Thymus (tissue), 11 donors: ENCODE measurements at regions not wholly inside any gene's neighbourhood (a gene's known extent, or its start where the extent isn't known, plus 50 kb on each side); places are given as distances from the start of the nearest gene placed in this dataset.
"Not testable (repeated sequence)": the region's sequence is repeated elsewhere in the genome, so short reads cannot be mapped to it uniquely, and the experiment has no call there.

ENCODE experiments used
- DNase-seq, 9 donors: peaks; one replicate each; pipeline ENCODE4 v3.0.0-alpha.2; 2013; ENCODE audit warnings: low spot score in 9 of 9, low read depth in 6 of 9, missing footprints in 1 of 9
- H3K27ac ChIP-seq, 2 donors: one replicate each; pipeline ENCODE4 v1.5.1; 2013; ENCODE audit warnings: control low read depth in 1 of 2, low read depth in 1 of 2, low read length in 1 of 2, mild to moderate bottlenecking in 1 of 2, moderate library complexity in 1 of 2
- H3K27me3 ChIP-seq, 2 donors: one replicate each; pipeline ENCODE4 v1.5.1; 2013; ENCODE audit warnings: low read length in 1 of 2; ENCODE audit not compliant: control insufficient read depth in 2 of 2, insufficient read depth in 1 of 2
- H3K36me3 ChIP-seq, 2 donors: one replicate each; pipeline ENCODE4 v1.5.1; 2013; ENCODE audit warnings: low read length in 1 of 2, mild to moderate bottlenecking in 1 of 2, moderate library complexity in 1 of 2; ENCODE audit not compliant: control insufficient read depth in 2 of 2, insufficient read depth in 2 of 2
- H3K4me1 ChIP-seq, 2 donors: one replicate each; pipeline ENCODE4 v1.5.1; 2013; ENCODE audit warnings: low read length in 2 of 2; ENCODE audit not compliant: control insufficient read depth in 2 of 2, insufficient read depth in 2 of 2
- H3K4me3 ChIP-seq, 2 donors: one replicate each; pipeline ENCODE4 v1.5.1; 2013; ENCODE audit warnings: low read length in 2 of 2, control low read depth in 1 of 2, mild to moderate bottlenecking in 1 of 2
- H3K9me3 ChIP-seq, 2 donors: one replicate each; pipeline ENCODE4 v1.5.1; 2013; ENCODE audit warnings: low read length in 1 of 2, mild to moderate bottlenecking in 1 of 2; ENCODE audit not compliant: control insufficient read depth in 2 of 2, insufficient read depth in 1 of 2
- WGBS: extraction: QIAGEN DNeasy Blood & Tissue Kit; methylation state at CpG from one replicate; pipeline ENCODE4 v1.1.7; 2013; 5-methylcytosine and 5-hydroxymethylcytosine counted together
- donor health status: healthy.

DNA sequence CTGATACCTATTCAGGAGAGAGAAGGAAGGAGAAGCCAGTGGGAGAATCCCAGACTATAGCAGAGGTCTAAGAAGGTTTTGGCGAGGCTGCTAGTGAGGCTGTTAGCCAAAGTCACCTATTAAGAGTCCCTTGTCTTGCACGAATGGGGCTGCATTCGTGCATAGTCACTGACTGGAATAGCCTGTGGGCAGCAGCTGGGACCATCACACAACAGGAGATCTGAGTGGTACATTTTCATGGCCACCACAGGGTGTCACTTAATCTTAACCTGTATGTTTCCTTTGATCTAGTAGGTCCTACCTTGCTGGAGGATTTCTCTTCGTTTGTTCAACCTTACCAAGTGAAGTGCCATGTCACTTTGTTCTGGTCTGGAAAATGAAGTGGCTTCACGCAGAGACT lies 319.9 kb downstream of the BMPER start:
- H3K4me3 ChIP-seq = no peak overlapping the region
- H3K27me3 ChIP-seq = no peaks in the 10 kb centered on the region
- no peaks in the 10 kb centered on the region for H3K36me3 ChIP-seq
- WGBS = 85% methylated on average over 5 of the region's 5 CpGs
- no peak for DNase-seq
- no peaks in the 10 kb centered on the region for H3K4me1 ChIP-seq
- no peaks in the 10 kb centered on the region for H3K9me3 ChIP-seq
- no peak overlapping the region for H3K27ac ChIP-seq

DNA sequence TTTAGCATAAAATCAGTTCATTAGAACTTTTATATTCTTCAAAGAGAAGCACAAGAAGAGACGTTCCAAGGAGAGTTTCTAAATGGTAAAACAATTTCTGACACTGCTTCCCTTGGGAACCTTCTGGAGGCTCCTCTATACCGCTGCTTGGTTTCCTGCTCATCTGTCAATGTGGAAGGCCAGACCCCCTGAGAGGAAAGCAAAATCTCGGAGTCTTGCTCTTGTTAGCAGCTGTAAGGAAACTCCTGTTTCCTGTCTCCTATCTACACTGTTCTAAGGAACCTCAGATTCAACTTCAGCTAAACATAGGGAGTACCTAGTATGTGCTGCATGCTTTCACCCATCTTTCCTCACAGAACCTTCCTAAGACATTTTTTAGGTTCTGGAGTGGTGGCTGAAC lies 322.2 kb downstream of the BMPER start:
- no peak overlapping the region for H3K27ac ChIP-seq
- no peak overlapping the region for H3K4me3 ChIP-seq
- H3K4me1 ChIP-seq = no peaks in the 10 kb centered on the region
- H3K27me3 ChIP-seq = no peaks in the 10 kb centered on the region
- H3K36me3 ChIP-seq = no peaks in the 10 kb centered on the region
- DNase-seq = no peak
- no peaks in the 10 kb centered on the region for H3K9me3 ChIP-seq
- 3% methylated on average over 3 of the region's 3 CpGs for WGBS

DNA sequence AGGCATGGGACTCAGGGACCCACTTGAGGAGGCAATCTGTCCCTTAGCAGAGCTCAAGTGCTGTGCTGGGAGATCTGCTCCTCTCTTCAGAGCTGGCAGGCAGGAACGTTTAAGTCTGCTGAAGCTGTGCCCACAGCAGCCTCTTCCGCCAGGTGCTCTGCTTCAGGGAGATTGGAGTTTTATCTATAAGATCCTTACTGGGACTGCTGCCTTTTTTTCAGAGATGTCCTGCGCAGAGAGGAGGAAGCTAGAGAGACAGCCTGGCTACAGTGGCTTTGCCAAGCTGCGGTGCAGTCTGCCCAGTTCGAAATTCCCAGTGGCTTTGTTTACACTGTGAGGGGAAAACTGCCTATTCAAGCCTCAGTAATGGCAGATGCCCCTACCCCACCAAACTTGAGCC lies 329.8 kb downstream of the BMPER start:
- H3K4me1 ChIP-seq, DNase-seq, H3K27ac ChIP-seq, H3K27me3 ChIP-seq, H3K36me3 ChIP-seq, H3K4me3 ChIP-seq, H3K9me3 ChIP-seq: not testable (repeated sequence)
- 91% methylated on average over 5 of the region's 5 CpGs for WGBS

DNA sequence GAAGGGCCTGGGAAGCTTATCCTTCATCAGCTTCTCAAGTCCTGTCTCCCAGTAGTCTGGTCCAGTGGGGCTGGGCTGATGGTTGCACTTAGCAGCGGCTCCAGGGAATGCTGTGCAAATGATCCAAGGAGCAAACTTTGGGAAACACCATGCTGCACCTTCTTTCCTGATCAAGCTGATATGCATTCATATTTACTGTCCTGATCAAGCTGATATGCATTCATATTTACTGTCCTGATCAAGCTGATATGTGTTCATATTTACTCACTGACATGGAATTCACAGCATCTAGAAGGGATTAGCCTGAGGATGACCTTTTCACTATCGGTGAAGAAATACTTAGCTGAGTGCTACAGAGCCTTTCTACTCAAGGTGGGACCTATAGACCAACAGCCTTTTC lies 330.7 kb downstream of the BMPER start:
- H3K27ac ChIP-seq = no peak overlapping the region
- peaks cover 0 to 6% of the 10 kb centered on the region in 2 donors for H3K9me3 ChIP-seq
- H3K4me1 ChIP-seq = no peaks in the 10 kb centered on the region
- 94% methylated on average over 2 of the region's 2 CpGs for WGBS
- H3K36me3 ChIP-seq = no peaks in the 10 kb centered on the region
- H3K27me3 ChIP-seq = no peaks in the 10 kb centered on the region
- DNase-seq = no peak
- H3K4me3 ChIP-seq = no peak overlapping the region

DNA sequence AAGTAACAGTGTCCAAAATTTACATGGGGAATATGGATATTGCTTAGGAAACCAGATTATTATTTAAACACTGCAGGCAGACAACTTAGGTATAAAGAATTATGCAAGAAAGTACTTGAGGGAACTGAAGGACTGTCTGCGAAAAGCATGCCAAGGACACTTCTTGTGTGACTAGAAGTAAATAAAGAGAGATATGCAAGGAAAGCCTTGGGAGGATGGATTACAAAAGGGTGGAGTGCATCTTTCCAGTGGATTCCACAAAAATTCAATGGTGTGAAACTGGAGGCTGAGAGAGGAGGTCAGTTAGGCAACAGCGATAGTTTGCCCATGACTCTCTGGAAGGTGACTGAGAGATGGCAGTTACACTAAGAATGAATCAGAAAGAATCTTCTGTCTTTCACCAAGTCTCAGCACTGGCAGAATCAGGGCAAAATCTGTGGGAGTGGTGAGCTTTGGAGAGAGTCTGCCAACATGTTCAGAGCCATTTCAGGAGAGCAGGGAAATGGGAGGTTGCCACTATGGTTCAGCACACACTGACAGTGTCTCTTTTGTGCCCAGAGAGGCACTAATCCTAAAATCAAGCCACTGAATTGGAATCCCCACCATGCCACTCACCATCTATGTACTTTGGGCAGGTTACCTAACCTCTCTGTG lies 331.6 kb downstream of the BMPER start:
- DNase-seq = no peak
- H3K27me3 ChIP-seq = no peaks in the 10 kb centered on the region
- no peak overlapping the region for H3K27ac ChIP-seq
- H3K36me3 ChIP-seq = no peaks in the 10 kb centered on the region
- no peaks in the 10 kb centered on the region for H3K4me1 ChIP-seq
- H3K4me3 ChIP-seq = no peak overlapping the region
- H3K9me3 ChIP-seq = peaks cover 0 to 6% of the 10 kb centered on the region in 2 donors
- 67% methylated on average over 2 of the region's 2 CpGs for WGBS

DNA sequence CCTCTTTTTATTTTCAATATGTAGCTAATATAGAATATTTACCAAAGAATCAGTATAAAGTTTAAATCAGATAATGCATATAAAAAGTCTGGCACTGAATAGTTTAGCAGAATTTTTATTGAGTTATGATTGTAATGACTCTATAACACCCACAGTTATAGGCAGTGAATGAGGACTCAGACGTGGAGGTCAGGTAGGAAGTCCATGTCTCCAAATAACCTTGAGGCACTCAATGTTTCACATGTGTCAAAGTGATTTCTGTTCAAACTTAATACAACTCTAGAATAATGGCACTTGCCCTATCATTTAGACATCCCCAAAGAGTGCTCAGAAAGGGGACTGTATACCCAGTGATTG lies 332.1 kb downstream of the BMPER start:
- no peak for DNase-seq
- no peaks in the 10 kb centered on the region for H3K36me3 ChIP-seq
- no peaks in the 10 kb centered on the region for H3K27me3 ChIP-seq
- 86% methylated on average over 1 of the region's 1 CpG for WGBS
- H3K27ac ChIP-seq = no peak overlapping the region
- H3K4me1 ChIP-seq = no peaks in the 10 kb centered on the region
- no peak overlapping the region for H3K4me3 ChIP-seq
- H3K9me3 ChIP-seq = peaks cover 0 to 6% of the 10 kb centered on the region in 2 donors

DNA sequence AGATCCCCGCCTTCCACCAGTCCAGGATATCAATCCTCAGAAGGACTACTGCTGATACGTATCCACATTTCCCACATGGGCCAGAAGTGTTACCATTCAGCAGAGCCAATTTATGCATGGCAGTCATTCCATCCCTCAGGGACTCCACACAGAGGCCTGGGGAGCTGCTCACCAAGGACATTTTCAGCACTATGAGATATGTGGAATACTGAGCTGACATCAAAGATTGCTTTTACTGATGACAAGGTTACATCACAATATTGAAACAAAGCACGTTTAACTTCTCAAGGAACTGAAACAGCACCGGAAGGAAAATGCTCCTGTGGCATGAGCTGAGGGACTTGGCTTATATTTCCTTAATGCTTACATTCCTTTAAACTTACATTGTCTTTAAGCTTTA lies 335.1 kb downstream of the BMPER start:
- no peaks in the 10 kb centered on the region for H3K4me1 ChIP-seq
- H3K9me3 ChIP-seq = peaks cover 0 to 2% of the 10 kb centered on the region in 2 donors
- H3K27ac ChIP-seq = no peak overlapping the region
- no peak for DNase-seq
- H3K36me3 ChIP-seq = no peaks in the 10 kb centered on the region
- 89% methylated on average over 4 of the region's 4 CpGs for WGBS
- no peak overlapping the region for H3K4me3 ChIP-seq
- H3K27me3 ChIP-seq = no peaks in the 10 kb centered on the region

DNA sequence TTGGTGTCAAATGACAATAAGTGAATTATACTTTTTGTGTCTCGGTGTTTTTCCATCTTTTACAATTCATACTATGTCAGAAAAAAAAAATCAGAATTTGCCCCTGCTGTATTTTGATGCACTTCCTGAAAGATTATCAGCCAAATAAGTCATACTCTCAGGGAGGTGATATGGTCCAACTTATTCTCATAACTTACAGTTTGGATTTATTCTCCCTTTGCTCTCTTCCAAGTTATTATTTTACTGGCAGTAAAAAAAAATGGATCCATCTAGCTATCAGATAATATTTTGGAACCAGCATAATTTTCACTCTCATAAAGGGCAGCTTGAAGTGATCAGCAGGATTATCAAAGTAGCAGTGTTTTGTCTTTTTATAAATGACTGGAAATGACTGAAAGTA lies 337.1 kb downstream of the BMPER start:
- DNase-seq = no peak
- Histone ChIP-seq H3K9me3 (peaks cover 0 to 2% of the 10 kb centered on the region in 2 donors), H3K36me3 (no peaks in the 10 kb centered on the region), H3K27me3 (no peaks in the 10 kb centered on the region), H3K27ac (no peak overlapping the region), H3K4me3 (no peak overlapping the region), H3K4me1 (no peaks in the 10 kb centered on the region)
- WGBS = 91% methylated on average over 1 of the region's 1 CpG

DNA sequence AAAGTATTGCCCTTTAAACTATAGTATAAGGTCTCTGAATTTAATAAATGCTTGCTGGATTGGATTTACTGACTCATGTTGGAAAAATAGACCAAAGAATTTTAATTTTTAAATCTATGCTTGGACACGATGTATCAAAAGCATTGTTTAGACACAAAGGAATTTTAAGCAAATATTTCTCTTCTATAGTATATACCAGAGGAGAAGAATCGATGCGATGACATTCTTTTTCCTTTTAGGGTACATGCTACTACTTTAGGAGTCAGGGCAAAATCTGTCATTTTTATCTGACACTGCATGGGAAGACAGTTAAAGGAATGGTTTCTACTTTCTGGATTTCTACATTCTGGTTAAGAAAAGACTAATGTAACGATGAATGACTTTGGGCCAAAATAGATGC lies 339.9 kb downstream of the BMPER start:
- H3K4me3 ChIP-seq = no peak overlapping the region
- H3K27me3 ChIP-seq = no peaks in the 10 kb centered on the region
- no peaks in the 10 kb centered on the region for H3K4me1 ChIP-seq
- DNase-seq = no peak
- peaks cover 0 to 2% of the 10 kb centered on the region in 2 donors for H3K9me3 ChIP-seq
- no peak overlapping the region for H3K27ac ChIP-seq
- no peaks in the 10 kb centered on the region for H3K36me3 ChIP-seq
- 95% methylated on average over 4 of the region's 4 CpGs for WGBS

DNA sequence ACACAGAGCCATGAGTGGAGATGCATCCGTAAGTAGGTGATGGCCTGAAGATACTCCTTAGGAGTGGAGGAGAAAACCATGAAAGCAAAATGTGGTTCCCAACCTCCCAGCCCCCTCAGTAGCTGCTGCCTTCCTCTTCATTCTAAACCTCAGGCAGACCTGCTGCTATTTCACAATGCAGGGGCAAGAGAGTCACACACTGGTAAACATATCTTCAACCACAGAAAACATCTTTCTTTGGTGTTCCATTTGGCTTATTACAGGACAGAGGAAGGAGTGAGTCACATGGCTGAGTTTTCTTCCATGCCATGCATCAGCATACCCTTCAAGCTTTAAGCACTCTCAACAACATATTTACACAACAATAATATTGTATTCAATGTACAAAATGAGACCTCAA lies 342.1 kb downstream of the BMPER start:
- 94% methylated on average over 1 of the region's 1 CpG for WGBS
- Histone ChIP-seq H3K36me3 (no peaks in the 10 kb centered on the region), H3K27me3 (no peaks in the 10 kb centered on the region), H3K9me3 (peaks cover 0 to 2% of the 10 kb centered on the region in 2 donors), H3K4me1 (no peaks in the 10 kb centered on the region), H3K4me3 (no peak overlapping the region), H3K27ac (no peak overlapping the region)
- no peak for DNase-seq
